ENCODE measurements at regions not wholly inside any gene's neighbourhood (a gene's known extent, or its start where the extent isn't known, plus 50 kb on each side); places are given as distances from the start of the nearest gene placed in this dataset.

GRCh38 chr2:67812682-67813081 is 250.1 kb downstream of the C1D start:
- H3K4me3 ChIP-seq (ENCODE audit: low read length) = no peak overlapping the region
- TF ChIP-seq, protein P1, sequence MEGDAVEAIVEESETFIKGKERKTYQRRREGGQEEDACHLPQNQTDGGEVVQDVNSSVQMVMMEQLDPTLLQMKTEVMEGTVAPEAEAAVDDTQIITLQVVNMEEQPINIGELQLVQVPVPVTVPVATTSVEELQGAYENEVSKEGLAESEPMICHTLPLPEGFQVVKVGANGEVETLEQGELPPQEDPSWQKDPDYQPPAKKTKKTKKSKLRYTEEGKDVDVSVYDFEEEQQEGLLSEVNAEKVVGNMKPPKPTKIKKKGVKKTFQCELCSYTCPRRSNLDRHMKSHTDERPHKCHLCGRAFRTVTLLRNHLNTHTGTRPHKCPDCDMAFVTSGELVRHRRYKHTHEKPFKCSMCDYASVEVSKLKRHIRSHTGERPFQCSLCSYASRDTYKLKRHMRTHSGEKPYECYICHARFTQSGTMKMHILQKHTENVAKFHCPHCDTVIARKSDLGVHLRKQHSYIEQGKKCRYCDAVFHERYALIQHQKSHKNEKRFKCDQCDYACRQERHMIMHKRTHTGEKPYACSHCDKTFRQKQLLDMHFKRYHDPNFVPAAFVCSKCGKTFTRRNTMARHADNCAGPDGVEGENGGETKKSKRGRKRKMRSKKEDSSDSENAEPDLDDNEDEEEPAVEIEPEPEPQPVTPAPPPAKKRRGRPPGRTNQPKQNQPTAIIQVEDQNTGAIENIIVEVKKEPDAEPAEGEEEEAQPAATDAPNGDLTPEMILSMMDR (conservative IDR thresholded peaks at IDR 0.05; ENCODE audit: low read length) = no peak
- DNase-seq (ENCODE audit: low read depth) = no peak

DNA sequence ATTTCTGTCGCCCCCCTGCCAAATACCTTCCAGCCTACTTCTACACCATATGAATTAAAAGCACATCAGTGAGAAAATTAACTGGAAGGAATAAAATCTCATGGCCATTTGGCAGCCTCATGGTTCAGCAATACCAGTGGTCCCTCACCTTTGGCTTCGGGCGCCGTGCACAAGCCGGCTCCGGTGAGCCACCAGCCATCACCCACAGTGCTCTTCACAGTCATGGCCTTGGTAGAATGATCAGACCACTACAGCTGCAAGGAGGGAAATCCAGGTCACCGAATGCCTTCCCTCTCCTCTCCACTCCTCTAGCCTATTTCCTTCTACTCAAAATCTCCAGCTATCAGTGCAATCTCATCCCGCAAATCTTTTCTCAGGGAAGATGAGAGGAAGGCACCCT is 239.1 kb downstream of the C1D start:
- DNase-seq (ENCODE audit: low read depth) = no peak
- TF ChIP-seq, protein P1 (conservative IDR thresholded peaks at IDR 0.05; ENCODE audit: low read length) = no peak
- no peak overlapping the region for H3K4me3 ChIP-seq (ENCODE audit: low read length)

DNA sequence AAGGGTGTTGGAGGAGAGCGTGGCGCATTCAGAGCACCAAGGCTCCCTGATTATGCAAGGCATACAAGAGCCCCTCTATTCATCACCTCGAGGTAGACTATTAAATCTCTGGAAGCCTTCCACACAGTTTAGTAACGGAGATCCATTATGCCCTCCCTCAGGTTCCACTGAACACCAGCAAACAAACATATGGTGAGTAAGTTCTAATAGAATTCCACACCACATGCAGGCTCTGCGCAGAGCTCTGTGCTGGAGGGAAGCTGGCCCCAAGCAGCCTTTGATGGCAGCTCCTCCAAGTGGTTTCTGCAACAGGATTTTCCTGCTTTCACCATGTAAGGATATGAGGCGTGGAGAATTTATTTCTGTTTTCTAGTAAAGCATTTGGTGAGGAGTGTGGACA is 238.6 kb downstream of the C1D start:
- no peak overlapping the region for H3K4me3 ChIP-seq (ENCODE audit: low read length)
- peak; percentile 17 for DNase-seq (ENCODE audit: low read depth)
- TF ChIP-seq, protein P1 (conservative IDR thresholded peaks at IDR 0.05; ENCODE audit: low read length) = no peak

DNA sequence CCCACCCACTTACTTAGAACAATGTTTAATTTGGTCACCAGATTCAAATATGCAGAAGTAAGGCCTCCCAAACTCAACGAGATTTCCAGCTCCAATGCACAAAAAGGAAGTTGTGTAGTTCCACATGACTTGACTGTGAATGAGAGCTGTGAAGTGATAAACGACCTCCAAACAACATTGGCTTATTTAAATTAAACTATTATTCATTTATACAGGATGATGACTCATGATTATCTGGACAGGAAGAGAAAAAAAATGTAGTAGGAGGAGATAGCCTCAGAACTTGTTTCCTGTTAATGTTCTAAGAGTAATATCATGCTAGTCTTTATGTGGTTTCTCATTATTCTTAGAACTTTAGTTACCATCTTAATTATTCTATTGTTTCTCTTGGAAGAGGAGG is 237.3 kb downstream of the C1D start:
- TF ChIP-seq, protein P1 (conservative IDR thresholded peaks at IDR 0.05; ENCODE audit: low read length) = no peak
- DNase-seq (ENCODE audit: low read depth) = peak; percentile 41
- H3K4me3 ChIP-seq (ENCODE audit: low read length) = no peak overlapping the region

DNA sequence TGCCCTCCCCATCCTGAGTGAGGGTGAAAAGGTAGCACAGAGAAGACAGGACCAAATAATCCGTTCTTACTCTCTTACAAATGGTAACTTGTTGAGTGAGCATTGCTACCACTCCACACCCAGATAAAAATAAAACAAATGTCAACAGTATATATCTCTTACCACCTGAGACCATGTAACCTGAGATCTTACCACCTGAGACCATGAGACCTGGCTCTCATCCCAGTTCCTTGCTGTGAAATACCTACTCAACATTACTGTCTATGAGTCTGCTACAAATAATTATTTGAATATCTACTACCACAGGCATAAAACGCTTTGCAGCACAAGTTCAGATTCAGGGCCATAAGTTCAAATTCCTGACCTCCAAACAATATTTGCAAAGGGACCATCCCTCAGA is 234.7 kb downstream of the C1D start:
- no peak for DNase-seq (ENCODE audit: low read depth)
- H3K4me3 ChIP-seq (ENCODE audit: low read length) = no peak overlapping the region
- TF ChIP-seq, protein P1 (conservative IDR thresholded peaks at IDR 0.05; ENCODE audit: low read length) = no peak

DNA sequence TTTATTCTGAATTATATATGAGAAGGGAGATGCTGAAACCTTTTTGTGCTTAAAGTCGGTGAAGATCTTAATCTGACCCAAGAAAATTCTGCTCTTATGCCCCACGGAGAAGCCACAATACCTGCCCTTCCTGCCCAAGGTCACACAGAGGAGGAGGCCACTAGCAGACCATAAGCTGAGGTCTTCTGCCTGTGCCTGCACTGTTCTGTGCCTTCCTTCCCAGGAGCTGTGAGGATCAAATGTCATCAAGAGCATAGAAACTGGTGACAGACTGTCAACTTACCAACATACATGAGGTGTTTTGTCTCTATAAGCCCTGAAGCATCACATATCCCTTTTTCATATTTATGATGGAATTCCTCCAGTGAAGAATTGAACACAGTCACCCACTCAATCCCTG is 233.3 kb downstream of the C1D start:
- no peak for DNase-seq (ENCODE audit: low read depth)
- TF ChIP-seq, protein P1 (conservative IDR thresholded peaks at IDR 0.05; ENCODE audit: low read length) = no peak
- H3K4me3 ChIP-seq (ENCODE audit: low read length) = no peak overlapping the region

- TF ChIP-seq, protein P1 (conservative IDR thresholded peaks at IDR 0.05; ENCODE audit: low read length) = no peak
- DNase-seq (ENCODE audit: low read depth) = no peak
- no peak overlapping the region for H3K4me3 ChIP-seq (ENCODE audit: low read length)
These were observed 229.2 kb downstream of the C1D start for GRCh38 chr2:67833632-67834031.
